Breast epithelium (tissue), 3 donors: ENCODE measurements at regions not wholly inside any gene's neighbourhood (a gene's known extent, or its start where the extent isn't known, plus 50 kb on each side); places are given as distances from the start of the nearest gene placed in this dataset.

Experiments
- CTCF ChIP-seq, 3 donors: fragments of 450-650 bp; IDR thresholded peaks; one replicate each; pipeline ENCODE4 v1.5.1; 2016 to 2017; ENCODE audit warnings: antibody characterized with exemption in 3 of 3, mild to moderate bottlenecking in 3 of 3, moderate library complexity in 3 of 3
- POLR2A ChIP-seq: fragments of 450-650 bp; IDR thresholded peaks from one replicate; pipeline ENCODE4 v1.6.1; 2016; ENCODE audit warnings: antibody characterized with exemption, mild to moderate bottlenecking, moderate library complexity

- TF ChIP-seq POLR2A = no peak
- TF ChIP-seq CTCF (IDR thresholded peaks at IDR 0.05) = no peak
Measured at GRCh38 chr13:50154697-50155096, 139.5 kb downstream of the KCNRG start.
